ENCODE measurements at regions not wholly inside any gene's neighbourhood (a gene's known extent, or its start where the extent isn't known, plus 50 kb on each side); places are given as distances from the start of the nearest gene placed in this dataset.

- no peaks in the 10 kb centered on the region for H3K9me3 Mint-ChIP-seq (ENCODE audit: insufficient read depth)
- Histone ChIP-seq H3K4me2 (replicated peaks; ENCODE audit: low read depth, low read length, poor library complexity, severe bottlenecking) (no peak overlapping the region), H2AFZ (ENCODE audit: insufficient read depth, low read depth, low read length, poor library complexity, severe bottlenecking) (no peak overlapping the region), H3K9ac (ENCODE audit: low read length) (no peak overlapping the region), H3K27ac (ENCODE audit: low read length in 2 of 2) (no peak overlapping the region), H3K9me3 (ENCODE audit: control extremely low read depth in 1 of 3, control insufficient read depth in 2 of 3, insufficient read depth in 1 of 3, low read length in 2 of 3) (peaks cover 0 to 10% (median 0%) of the 10 kb centered on the region in 3 donors), H4K20me1 (ENCODE audit: control insufficient read depth, insufficient read depth, low read length, poor library complexity, severe bottlenecking) (no peaks in the 10 kb centered on the region), H3K27me3 (replicated peaks in 1 of 4; ENCODE audit: control extremely low read depth in 1 of 4, control insufficient read depth in 3 of 4, insufficient read depth in 4 of 4, low read length in 3 of 4) (no peaks in the 10 kb centered on the region), H3K4me1 (ENCODE audit: control insufficient read depth in 2 of 2, insufficient read depth in 2 of 2, low read length in 2 of 2) (no peaks in the 10 kb centered on the region), H3K4me3 (ENCODE audit: control extremely low read depth in 1 of 5, extremely low read depth in 1 of 5, insufficient read depth in 1 of 5, low read depth in 2 of 5, low read length in 4 of 5) (no peak overlapping the region), H3K36me3 (replicated peaks in 1 of 2; ENCODE audit: control extremely low read depth in 1 of 2, control insufficient read depth in 1 of 2, extremely low read depth in 1 of 2, insufficient read depth in 2 of 2, low read length in 1 of 2) (no peaks in the 10 kb centered on the region), H3K79me2 (ENCODE audit: control insufficient read depth, insufficient read depth, low read length) (no peaks in the 10 kb centered on the region)
- DNase-seq (no peak), ATAC-seq (ENCODE audit: low read depth) (no peak)
- H3K4me3 Mint-ChIP-seq: no peak overlapping the region
- TF ChIP-seq, protein P1, sequence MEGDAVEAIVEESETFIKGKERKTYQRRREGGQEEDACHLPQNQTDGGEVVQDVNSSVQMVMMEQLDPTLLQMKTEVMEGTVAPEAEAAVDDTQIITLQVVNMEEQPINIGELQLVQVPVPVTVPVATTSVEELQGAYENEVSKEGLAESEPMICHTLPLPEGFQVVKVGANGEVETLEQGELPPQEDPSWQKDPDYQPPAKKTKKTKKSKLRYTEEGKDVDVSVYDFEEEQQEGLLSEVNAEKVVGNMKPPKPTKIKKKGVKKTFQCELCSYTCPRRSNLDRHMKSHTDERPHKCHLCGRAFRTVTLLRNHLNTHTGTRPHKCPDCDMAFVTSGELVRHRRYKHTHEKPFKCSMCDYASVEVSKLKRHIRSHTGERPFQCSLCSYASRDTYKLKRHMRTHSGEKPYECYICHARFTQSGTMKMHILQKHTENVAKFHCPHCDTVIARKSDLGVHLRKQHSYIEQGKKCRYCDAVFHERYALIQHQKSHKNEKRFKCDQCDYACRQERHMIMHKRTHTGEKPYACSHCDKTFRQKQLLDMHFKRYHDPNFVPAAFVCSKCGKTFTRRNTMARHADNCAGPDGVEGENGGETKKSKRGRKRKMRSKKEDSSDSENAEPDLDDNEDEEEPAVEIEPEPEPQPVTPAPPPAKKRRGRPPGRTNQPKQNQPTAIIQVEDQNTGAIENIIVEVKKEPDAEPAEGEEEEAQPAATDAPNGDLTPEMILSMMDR (IDR thresholded peaks at IDR 0.05): no peak
- TF ChIP-seq EZH2 (IDR thresholded peaks at IDR 0.05; ENCODE audit: borderline replicate concordance, insufficient read depth, low read depth, low read length, poor library complexity, severe bottlenecking): no peak
- H3K4me1 Mint-ChIP-seq: no peaks in the 10 kb centered on the region
- no peaks in the 10 kb centered on the region for H3K27me3 Mint-ChIP-seq
- intact Hi-C loops (cut with micrococcal nuclease): no loop called here
- 100% methylated on average over 2 of the region's 10 CpGs for WGBS (ENCODE audit: insufficient coverage)
- no peak overlapping the region for H3K27ac Mint-ChIP-seq
- ChIA-PET CTCF (no interaction called here), POLR2A (no interaction called here)
These were observed 277.5 kb upstream of the SGCG start for GRCh38 chr13:22903301-22903700.

DNA sequence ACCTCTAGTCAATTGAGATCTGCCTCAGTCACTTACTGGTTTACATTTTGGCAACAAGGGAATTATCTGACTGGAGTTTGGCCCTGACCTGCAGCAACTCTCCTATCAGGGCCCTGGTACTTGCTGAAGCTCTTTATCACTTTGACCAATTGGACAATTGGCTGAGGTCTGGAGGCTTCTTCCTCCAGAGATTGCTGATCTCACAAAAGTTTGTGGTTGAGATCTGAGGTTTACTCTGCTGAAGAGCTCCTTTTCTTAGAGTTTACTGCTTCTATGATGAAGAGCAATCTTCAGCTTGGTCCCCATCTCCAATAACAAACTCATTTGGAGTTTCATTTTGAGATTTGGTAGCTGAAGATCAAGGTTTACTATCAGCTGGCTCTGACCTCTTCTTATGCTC lies 276.9 kb upstream of the SGCG start:
- no peak for TF ChIP-seq EZH2 (IDR thresholded peaks at IDR 0.05; ENCODE audit: borderline replicate concordance, insufficient read depth, low read depth, low read length, poor library complexity, severe bottlenecking)
- TF ChIP-seq, protein P1 (IDR thresholded peaks at IDR 0.05): no peak
- POLR2A ChIA-PET: no interaction called here
- no peaks in the 10 kb centered on the region for H3K27me3 Mint-ChIP-seq

More for the DNA sequence above, 276.9 kb upstream of the SGCG start:
- no peaks in the 10 kb centered on the region for H3K9me3 Mint-ChIP-seq (ENCODE audit: insufficient read depth)
- CTCF ChIA-PET: no interaction called here
- H3K9me3 ChIP-seq (ENCODE audit: control extremely low read depth in 1 of 3, control insufficient read depth in 2 of 3, insufficient read depth in 1 of 3, low read length in 2 of 3): peaks cover 0 to 10% (median 0%) of the 10 kb centered on the region in 3 donors
- no peak overlapping the region for H3K4me3 Mint-ChIP-seq
- no peak overlapping the region for H2AFZ ChIP-seq (ENCODE audit: insufficient read depth, low read depth, low read length, poor library complexity, severe bottlenecking)
- H3K9ac ChIP-seq (ENCODE audit: low read length): no peak overlapping the region
- H3K27ac ChIP-seq (ENCODE audit: low read length in 2 of 2): no peak overlapping the region
- no peak for ATAC-seq (ENCODE audit: low read depth)
- no peak for DNase-seq
- intact Hi-C loops (cut with micrococcal nuclease): no loop called here
- H4K20me1 ChIP-seq (ENCODE audit: control insufficient read depth, insufficient read depth, low read length, poor library complexity, severe bottlenecking): no peaks in the 10 kb centered on the region
- H3K36me3 ChIP-seq (replicated peaks in 1 of 2; ENCODE audit: control extremely low read depth in 1 of 2, control insufficient read depth in 1 of 2, extremely low read depth in 1 of 2, insufficient read depth in 2 of 2, low read length in 1 of 2): no peaks in the 10 kb centered on the region
- no peaks in the 10 kb centered on the region for H3K4me1 Mint-ChIP-seq
- H3K4me1 ChIP-seq (ENCODE audit: control insufficient read depth in 2 of 2, insufficient read depth in 2 of 2, low read length in 2 of 2): no peaks in the 10 kb centered on the region
- H3K27me3 ChIP-seq (replicated peaks in 1 of 4; ENCODE audit: control extremely low read depth in 1 of 4, control insufficient read depth in 3 of 4, insufficient read depth in 4 of 4, low read length in 3 of 4): no peaks in the 10 kb centered on the region
- H3K27ac Mint-ChIP-seq: no peak overlapping the region
- H3K4me2 ChIP-seq (replicated peaks; ENCODE audit: low read depth, low read length, poor library complexity, severe bottlenecking): no peak overlapping the region
- H3K79me2 ChIP-seq (ENCODE audit: control insufficient read depth, insufficient read depth, low read length): no peaks in the 10 kb centered on the region
- H3K4me3 ChIP-seq (ENCODE audit: control extremely low read depth in 1 of 5, extremely low read depth in 1 of 5, insufficient read depth in 1 of 5, low read depth in 2 of 5, low read length in 4 of 5): no peak overlapping the region

Data from B cell (primary cell).